ENCODE measurements at regions not wholly inside any gene's neighbourhood (a gene's known extent, or its start where the extent isn't known, plus 50 kb on each side); places are given as distances from the start of the nearest gene placed in this dataset.
A peak's percentile ranks its signal among the peaks of the same experiment; 100 is the strongest.

DNA sequence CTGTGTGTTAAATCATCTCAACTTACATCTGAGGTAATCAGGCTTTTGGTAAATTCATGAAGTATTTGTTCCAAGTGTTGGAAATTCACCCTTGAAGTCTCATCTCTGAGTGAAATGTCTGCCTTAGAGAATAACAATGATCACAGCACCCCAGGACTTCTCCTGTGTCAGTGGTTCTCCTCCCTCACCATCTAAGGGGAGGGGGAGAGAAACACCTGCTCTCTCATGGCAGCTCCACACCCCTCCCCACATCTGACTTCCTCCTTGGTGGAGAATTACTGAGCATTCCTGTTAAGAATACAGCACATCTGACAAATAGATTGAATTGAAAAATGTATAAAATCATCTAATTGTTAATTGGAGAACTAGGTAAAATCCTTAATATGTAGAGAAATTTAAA, 532.1 kb downstream of the RNF144A start:
- no peaks in the 10 kb centered on the region for H3K79me2 ChIP-seq (ENCODE audit: insufficient read depth, low read length)
- no peaks in the 10 kb centered on the region for H3K36me3 ChIP-seq (replicated peaks in 1 of 2; ENCODE audit: control insufficient read depth in 1 of 2, insufficient read depth in 2 of 2, low read length in 2 of 2)
- H3K4me3 Mint-ChIP-seq = no peak overlapping the region
- no peak for DNase-seq
- H3K27me3 Mint-ChIP-seq (ENCODE audit: low read depth in 3 of 3) = peaks cover 0 to 2% (median 0%) of the 10 kb centered on the region in 3 donors
- no peak overlapping the region for H3K4me2 ChIP-seq (replicated peaks; ENCODE audit: extremely low read depth, low read length, poor library complexity, severe bottlenecking)
- H3K36me3 Mint-ChIP-seq = no peaks in the 10 kb centered on the region
- H4K20me1 ChIP-seq (ENCODE audit: insufficient read depth, low read length) = no peaks in the 10 kb centered on the region
- peaks cover 2% of the 10 kb centered on the region for H3K4me1 Mint-ChIP-seq
- no peaks in the 10 kb centered on the region for H3K4me1 ChIP-seq (ENCODE audit: control insufficient read depth in 1 of 2, insufficient read depth in 2 of 2, low read length in 2 of 2)
- H2AFZ ChIP-seq (ENCODE audit: insufficient read depth, low read depth, low read length, poor library complexity, severe bottlenecking) = no peak overlapping the region
- H3K27ac ChIP-seq (ENCODE audit: low read depth in 1 of 2, low read length in 2 of 2) = no peak overlapping the region
- TF ChIP-seq, protein P1, sequence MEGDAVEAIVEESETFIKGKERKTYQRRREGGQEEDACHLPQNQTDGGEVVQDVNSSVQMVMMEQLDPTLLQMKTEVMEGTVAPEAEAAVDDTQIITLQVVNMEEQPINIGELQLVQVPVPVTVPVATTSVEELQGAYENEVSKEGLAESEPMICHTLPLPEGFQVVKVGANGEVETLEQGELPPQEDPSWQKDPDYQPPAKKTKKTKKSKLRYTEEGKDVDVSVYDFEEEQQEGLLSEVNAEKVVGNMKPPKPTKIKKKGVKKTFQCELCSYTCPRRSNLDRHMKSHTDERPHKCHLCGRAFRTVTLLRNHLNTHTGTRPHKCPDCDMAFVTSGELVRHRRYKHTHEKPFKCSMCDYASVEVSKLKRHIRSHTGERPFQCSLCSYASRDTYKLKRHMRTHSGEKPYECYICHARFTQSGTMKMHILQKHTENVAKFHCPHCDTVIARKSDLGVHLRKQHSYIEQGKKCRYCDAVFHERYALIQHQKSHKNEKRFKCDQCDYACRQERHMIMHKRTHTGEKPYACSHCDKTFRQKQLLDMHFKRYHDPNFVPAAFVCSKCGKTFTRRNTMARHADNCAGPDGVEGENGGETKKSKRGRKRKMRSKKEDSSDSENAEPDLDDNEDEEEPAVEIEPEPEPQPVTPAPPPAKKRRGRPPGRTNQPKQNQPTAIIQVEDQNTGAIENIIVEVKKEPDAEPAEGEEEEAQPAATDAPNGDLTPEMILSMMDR (IDR thresholded peaks at IDR 0.05) = no peak
- no peaks in the 10 kb centered on the region for H3K9me3 ChIP-seq (replicated peaks in 1 of 2; ENCODE audit: control insufficient read depth in 1 of 2, insufficient read depth in 1 of 2, low read length in 2 of 2)
- peaks cover 0 to 2% (median 0%) of the 10 kb centered on the region in 7 donors for H3K9me3 Mint-ChIP-seq
- intact Hi-C loops (cut with micrococcal nuclease) = no loop called here
- no peak overlapping the region for H3K9ac ChIP-seq (ENCODE audit: insufficient read depth, low read length, poor library complexity, severe bottlenecking)
- H3K27ac Mint-ChIP-seq = no peak overlapping the region
- no peak overlapping the region for H3K4me3 ChIP-seq (replicated peaks in 1 of 3; ENCODE audit: low read depth in 2 of 3, low read length in 3 of 3)
- H3K27me3 ChIP-seq (ENCODE audit: control insufficient read depth in 2 of 2, insufficient read depth in 2 of 2, low read length in 2 of 2) = no peaks in the 10 kb centered on the region

DNA sequence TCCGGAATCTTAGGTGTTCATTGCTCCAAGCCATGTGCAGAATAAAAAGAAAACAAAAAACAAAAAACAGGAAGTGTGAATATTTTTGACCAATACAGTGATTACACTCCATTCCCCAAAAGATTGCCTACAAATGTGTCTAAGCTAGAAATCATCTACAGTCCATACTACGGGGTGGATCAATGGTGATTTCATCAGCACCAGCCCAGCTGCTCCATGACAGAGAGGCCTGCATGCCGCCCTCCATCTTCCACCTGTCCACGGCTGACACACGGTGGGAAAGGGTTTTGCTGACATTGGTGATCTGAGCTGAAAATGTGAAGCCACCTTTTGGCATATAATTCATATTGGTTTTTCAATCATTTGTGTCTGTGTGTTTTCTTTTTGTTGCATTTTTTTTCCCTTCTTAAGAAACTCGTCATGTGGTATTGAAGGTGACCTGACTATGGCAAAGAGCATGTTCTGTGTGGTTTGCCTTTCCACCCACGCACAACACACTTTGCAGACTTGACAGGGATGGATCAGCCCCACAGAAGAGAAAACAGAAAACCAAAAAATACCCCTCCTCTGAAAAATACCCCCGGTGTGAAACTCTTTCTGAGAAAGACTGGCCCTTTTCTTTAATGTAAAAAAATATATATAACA, 533.1 kb downstream of the RNF144A start:
- intact Hi-C loops (cut with micrococcal nuclease) = no loop called here
- WGBS (ENCODE audit: insufficient coverage) = no CpG with 5 or more reads among the region's 8 CpGs

More for the DNA sequence above, 533.1 kb downstream of the RNF144A start:
- H3K4me1 Mint-ChIP-seq = peaks cover 2% of the 10 kb centered on the region
- no peaks in the 10 kb centered on the region for H3K9me3 ChIP-seq (replicated peaks in 1 of 2; ENCODE audit: control insufficient read depth in 1 of 2, insufficient read depth in 1 of 2, low read length in 2 of 2)
- peaks cover 0 to 2% (median 0%) of the 10 kb centered on the region in 3 donors for H3K27me3 Mint-ChIP-seq (ENCODE audit: low read depth in 3 of 3)
- no peaks in the 10 kb centered on the region for H3K36me3 ChIP-seq (replicated peaks in 1 of 2; ENCODE audit: control insufficient read depth in 1 of 2, insufficient read depth in 2 of 2, low read length in 2 of 2)
- no peak overlapping the region for H3K4me3 Mint-ChIP-seq
- no peak overlapping the region for H3K9ac ChIP-seq (ENCODE audit: insufficient read depth, low read length, poor library complexity, severe bottlenecking)
- no peak for DNase-seq
- no peaks in the 10 kb centered on the region for H4K20me1 ChIP-seq (ENCODE audit: insufficient read depth, low read length)
- H3K27ac ChIP-seq (ENCODE audit: low read depth in 1 of 2, low read length in 2 of 2) = no peak overlapping the region
- no peaks in the 10 kb centered on the region for H3K4me1 ChIP-seq (ENCODE audit: control insufficient read depth in 1 of 2, insufficient read depth in 2 of 2, low read length in 2 of 2)
- H3K36me3 Mint-ChIP-seq = no peaks in the 10 kb centered on the region
- H3K27ac Mint-ChIP-seq = peak overlapping the region in 1 of 7 donors; percentile 17
- H2AFZ ChIP-seq (ENCODE audit: insufficient read depth, low read depth, low read length, poor library complexity, severe bottlenecking) = no peak overlapping the region
- no peaks in the 10 kb centered on the region for H3K79me2 ChIP-seq (ENCODE audit: insufficient read depth, low read length)
- TF ChIP-seq, protein P1 (IDR thresholded peaks at IDR 0.05) = no peak
- no peak overlapping the region for H3K4me2 ChIP-seq (replicated peaks; ENCODE audit: extremely low read depth, low read length, poor library complexity, severe bottlenecking)
- H3K4me3 ChIP-seq (replicated peaks in 1 of 3; ENCODE audit: low read depth in 2 of 3, low read length in 3 of 3) = no peak overlapping the region
- peaks cover 0 to 2% (median 0%) of the 10 kb centered on the region in 7 donors for H3K9me3 Mint-ChIP-seq
- H3K27me3 ChIP-seq (ENCODE audit: control insufficient read depth in 2 of 2, insufficient read depth in 2 of 2, low read length in 2 of 2) = no peaks in the 10 kb centered on the region

Measured in CD14-positive monocyte (primary cell).